Stomach smooth muscle (tissue), 2 donors: ENCODE measurements at regions not wholly inside any gene's neighbourhood (a gene's known extent, or its start where the extent isn't known, plus 50 kb on each side); places are given as distances from the start of the nearest gene placed in this dataset.
"Not testable (repeated sequence)": the region's sequence is repeated elsewhere in the genome, so short reads cannot be mapped to it uniquely, and the experiment has no call there.

ENCODE experiments used
- H3K27ac ChIP-seq: one replicate; pipeline ENCODE4 v1.7.0; 2013; ENCODE audit warnings: mild to moderate bottlenecking, low read length, inconsistent platforms
- H3K27me3 ChIP-seq, 2 donors: one replicate each; pipeline ENCODE4 v1.7.0; 2013; ENCODE audit warnings: low read length in 2 of 2; ENCODE audit not compliant: insufficient read depth in 2 of 2, control insufficient read depth in 1 of 2
- H3K36me3 ChIP-seq, 2 donors: one replicate each; pipeline ENCODE4 v1.7.0; 2013; ENCODE audit warnings: low read length in 2 of 2; ENCODE audit not compliant: control insufficient read depth in 2 of 2, insufficient read depth in 2 of 2
- H3K4me1 ChIP-seq: one replicate; pipeline ENCODE4 v1.7.0; 2013; ENCODE audit warnings: low read length; ENCODE audit not compliant: control insufficient read depth, insufficient read depth
- H3K4me3 ChIP-seq, 2 donors: one replicate each; pipeline ENCODE4 v1.7.0; 2013; ENCODE audit warnings: low read length in 2 of 2
- H3K9ac ChIP-seq, 2 donors: one replicate each; pipeline ENCODE4 v1.7.0; 2013; ENCODE audit warnings: low read length in 2 of 2, mild to moderate bottlenecking in 1 of 2
- H3K9me3 ChIP-seq, 2 donors: one replicate each; pipeline ENCODE4 v1.7.0; 2013; ENCODE audit warnings: low read length in 2 of 2; ENCODE audit not compliant: control insufficient read depth in 2 of 2
- donor health status: healthy.
- donor health status: Pancreatic carcinoma.

- Histone ChIP-seq H3K27ac (no peak overlapping the region), H3K27me3 (no peaks in the 10 kb centered on the region), H3K9ac (no peak overlapping the region), H3K4me3 (no peak overlapping the region), H3K9me3 (no peaks in the 10 kb centered on the region), H3K36me3 (no peaks in the 10 kb centered on the region), H3K4me1 (no peaks in the 10 kb centered on the region)
Observed at GRCh38 chr11:81804858-81805257, 928.8 kb downstream of the FAM181B start.

- Histone ChIP-seq H3K9me3 (no peaks in the 10 kb centered on the region), H3K9ac (no peak overlapping the region), H3K4me1 (no peaks in the 10 kb centered on the region), H3K4me3 (no peak overlapping the region), H3K36me3 (no peaks in the 10 kb centered on the region), H3K27ac (no peak overlapping the region), H3K27me3 (no peaks in the 10 kb centered on the region)
Observed at GRCh38 chr11:81802591-81802990, 931.1 kb downstream of the FAM181B start.

DNA sequence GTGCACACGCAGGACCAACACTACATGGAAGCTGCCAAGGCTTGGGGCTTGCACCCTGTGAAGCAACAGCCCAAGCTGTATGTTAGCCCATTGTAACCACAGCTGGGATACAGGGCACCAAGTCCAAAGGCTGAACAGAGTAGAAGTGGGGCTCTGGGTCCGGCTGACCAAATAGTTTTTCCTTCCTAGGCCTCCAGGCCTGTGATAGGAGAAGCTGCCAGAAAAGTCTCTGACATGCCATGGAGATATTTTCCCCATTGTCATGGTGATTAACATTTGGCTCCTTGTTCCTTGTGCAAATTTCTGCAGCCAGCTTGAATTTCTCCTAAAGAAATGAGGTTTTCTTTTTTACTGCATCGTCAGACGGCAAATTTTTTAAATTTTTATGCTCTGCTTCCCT, 941.2 kb downstream of the FAM181B start:
- Histone ChIP-seq H3K27me3 (no peaks in the 10 kb centered on the region), H3K27ac (no peak overlapping the region), H3K9ac (no peak overlapping the region), H3K4me3 (no peak overlapping the region), H3K4me1 (no peaks in the 10 kb centered on the region), H3K9me3 (no peaks in the 10 kb centered on the region), H3K36me3 (no peaks in the 10 kb centered on the region)

DNA sequence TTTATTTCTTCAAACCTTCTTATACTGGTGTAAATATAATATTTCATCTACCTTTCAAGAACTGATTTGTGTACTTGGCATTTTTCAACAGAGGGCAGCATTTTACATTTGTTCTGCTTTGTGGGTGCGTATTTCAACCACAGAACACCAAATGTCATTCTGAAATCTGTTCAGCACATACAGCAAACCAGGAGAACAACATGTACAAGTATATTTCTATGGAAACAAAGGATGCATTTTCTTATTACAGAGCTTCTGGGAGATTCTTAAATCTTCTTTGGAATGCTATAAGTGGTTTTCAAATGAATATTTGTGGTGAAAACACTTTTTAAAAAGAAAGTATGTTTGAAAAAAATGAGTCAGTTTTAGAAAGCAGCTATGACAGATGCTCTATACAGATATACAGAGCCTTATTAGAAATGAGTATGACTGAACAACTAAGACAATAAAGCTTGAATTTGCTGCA, 946.0 kb downstream of the FAM181B start:
- no peaks in the 10 kb centered on the region for H3K4me1 ChIP-seq
- no peak overlapping the region for H3K27ac ChIP-seq
- H3K36me3 ChIP-seq = no peaks in the 10 kb centered on the region
- H3K9me3 ChIP-seq = no peaks in the 10 kb centered on the region
- no peak overlapping the region for H3K9ac ChIP-seq
- H3K4me3 ChIP-seq = no peak overlapping the region
- H3K27me3 ChIP-seq = no peaks in the 10 kb centered on the region

- H3K4me3 ChIP-seq = no peak overlapping the region
- H3K4me1 ChIP-seq = no peaks in the 10 kb centered on the region
- H3K9me3 ChIP-seq = no peaks in the 10 kb centered on the region
- no peaks in the 10 kb centered on the region for H3K27me3 ChIP-seq
- no peak overlapping the region for H3K27ac ChIP-seq
- no peaks in the 10 kb centered on the region for H3K36me3 ChIP-seq
- H3K9ac ChIP-seq = no peak overlapping the region
Observed at GRCh38 chr11:81772166-81772565, 961.5 kb downstream of the FAM181B start.

DNA sequence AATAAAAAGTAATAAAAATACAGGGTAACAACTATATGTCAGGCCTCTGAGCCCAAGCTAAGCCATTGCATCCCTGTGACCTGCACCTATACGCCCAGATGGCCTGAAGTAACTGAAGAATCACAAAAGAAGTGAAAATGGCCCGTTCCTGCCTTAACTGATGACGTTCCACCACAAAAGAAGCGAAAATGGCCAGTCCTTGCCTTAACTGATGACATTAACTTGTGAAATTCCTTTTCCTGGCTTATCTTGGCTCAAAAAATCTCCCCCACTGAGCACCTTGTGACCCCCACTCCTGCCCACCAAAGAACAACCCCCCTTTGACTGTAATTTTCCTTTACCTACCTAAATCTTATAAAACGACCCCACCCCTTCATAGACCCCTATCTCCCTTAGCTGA, 963.8 kb downstream of the FAM181B start:
- not testable (repeated sequence) for H3K9me3 ChIP-seq

DNA sequence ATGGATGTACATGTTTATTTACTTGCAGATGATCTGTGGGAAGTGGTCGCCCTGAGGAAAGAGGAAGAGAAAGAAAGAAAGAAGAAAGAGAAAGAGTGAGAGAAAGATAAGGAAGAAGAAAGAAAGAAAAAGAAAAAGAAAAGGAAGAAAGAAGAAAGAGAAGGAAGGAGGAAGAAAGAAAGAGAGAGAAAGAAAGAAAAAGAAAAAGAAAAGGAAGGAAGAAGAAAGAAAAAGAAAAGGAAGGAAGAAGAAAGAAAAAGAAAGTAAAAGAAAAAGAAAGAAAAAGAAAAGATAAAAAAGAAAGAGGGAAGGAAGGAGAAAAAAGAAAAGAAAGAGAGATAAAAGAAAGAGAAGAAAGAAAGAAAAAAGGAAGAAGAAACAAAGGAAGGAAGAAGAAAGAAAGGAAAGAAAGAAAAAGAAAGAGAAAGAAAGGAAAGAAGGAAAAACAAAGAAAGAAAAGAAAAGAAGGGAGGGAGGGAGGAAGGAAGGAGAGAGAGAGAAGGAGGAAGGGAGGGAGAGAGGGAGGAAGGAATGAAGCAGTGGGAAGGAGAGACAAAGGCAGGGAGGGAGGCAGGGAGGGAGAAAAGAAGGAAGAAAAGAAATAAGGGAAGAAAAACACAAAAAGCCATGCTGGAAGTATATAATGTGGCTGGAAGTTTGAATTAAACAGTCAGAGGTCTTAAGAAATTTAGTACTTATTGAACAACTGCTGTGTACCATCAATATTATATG, 976.6 kb downstream of the FAM181B start:
- no peak overlapping the region for H3K4me3 ChIP-seq
- H3K27ac ChIP-seq = no peak overlapping the region
- H3K27me3 ChIP-seq = no peaks in the 10 kb centered on the region
- H3K9ac ChIP-seq = no peak overlapping the region
- H3K4me1 ChIP-seq = no peaks in the 10 kb centered on the region
- H3K36me3 ChIP-seq = no peaks in the 10 kb centered on the region
- no peaks in the 10 kb centered on the region for H3K9me3 ChIP-seq

More for the DNA sequence above, 963.8 kb downstream of the FAM181B start:
- H3K4me1 ChIP-seq, H3K27me3 ChIP-seq, H3K9ac ChIP-seq, H3K36me3 ChIP-seq, H3K4me3 ChIP-seq, H3K27ac ChIP-seq: not testable (repeated sequence)

DNA sequence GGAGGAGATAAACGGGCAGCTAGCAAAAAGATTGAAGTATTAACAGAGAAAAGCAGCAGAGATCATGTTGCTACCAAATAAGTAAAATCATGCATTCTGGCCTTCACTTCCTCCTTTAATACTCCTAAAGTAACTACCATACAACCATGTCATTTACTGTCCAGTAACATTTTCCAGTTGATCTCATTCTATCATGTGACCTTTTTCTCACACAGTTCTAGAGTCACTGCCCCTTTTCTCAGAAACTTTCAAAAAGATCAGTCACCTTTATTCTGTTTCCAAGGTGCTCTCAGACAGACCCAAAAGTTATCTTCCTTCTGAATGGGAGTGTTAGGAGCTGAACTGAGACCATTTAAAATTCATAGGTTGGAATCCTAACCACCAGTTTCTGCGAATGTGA, 984.4 kb downstream of the FAM181B start:
- Histone ChIP-seq H3K4me1 (no peaks in the 10 kb centered on the region), H3K27ac (no peak overlapping the region), H3K4me3 (no peak overlapping the region), H3K9ac (no peak overlapping the region), H3K36me3 (no peaks in the 10 kb centered on the region), H3K27me3 (no peaks in the 10 kb centered on the region), H3K9me3 (no peaks in the 10 kb centered on the region)

DNA sequence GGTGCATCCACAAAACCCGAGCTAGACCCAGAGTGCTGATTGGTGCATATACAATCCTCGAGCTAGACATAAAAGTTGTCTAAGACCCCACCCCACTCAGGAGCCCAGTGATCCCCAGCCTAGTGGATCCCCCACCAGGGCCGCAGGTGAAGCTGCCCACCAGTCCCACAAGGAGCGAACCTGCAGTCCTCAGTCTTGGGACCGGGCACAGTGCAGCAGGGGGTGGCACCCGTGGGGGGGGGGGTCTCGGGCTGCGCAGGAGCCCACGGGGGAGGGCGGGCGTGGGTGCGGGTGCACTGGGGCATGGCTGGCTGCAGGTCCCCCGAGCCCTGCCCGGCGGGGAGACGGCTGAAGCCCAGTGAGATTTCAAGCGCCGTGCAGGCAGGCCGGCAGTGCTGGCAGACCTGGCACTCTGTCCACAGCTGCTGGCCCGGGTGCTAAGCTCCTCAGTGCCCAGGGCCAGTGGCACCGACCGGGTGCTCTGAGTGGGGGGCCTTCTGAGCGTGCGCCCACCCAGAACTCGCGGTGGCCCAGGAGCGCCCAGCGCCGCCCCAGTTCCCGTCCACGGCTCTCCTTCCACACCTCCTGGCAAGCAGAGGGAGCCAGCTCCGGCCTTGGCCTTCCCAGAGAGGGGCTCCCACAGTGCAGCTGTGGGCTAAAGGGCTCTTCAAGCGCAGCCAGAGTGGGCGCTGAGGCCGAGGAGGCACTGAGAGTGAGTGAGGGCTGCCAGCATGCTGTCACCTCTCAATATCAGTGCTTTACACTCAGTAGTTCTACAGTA, 989.1 kb downstream of the FAM181B start:
- Histone ChIP-seq H3K9me3 (no peaks in the 10 kb centered on the region), H3K4me3 (no peak overlapping the region), H3K4me1 (no peaks in the 10 kb centered on the region), H3K9ac (no peak overlapping the region), H3K36me3 (no peaks in the 10 kb centered on the region), H3K27me3 (no peaks in the 10 kb centered on the region), H3K27ac (no peak overlapping the region)

DNA sequence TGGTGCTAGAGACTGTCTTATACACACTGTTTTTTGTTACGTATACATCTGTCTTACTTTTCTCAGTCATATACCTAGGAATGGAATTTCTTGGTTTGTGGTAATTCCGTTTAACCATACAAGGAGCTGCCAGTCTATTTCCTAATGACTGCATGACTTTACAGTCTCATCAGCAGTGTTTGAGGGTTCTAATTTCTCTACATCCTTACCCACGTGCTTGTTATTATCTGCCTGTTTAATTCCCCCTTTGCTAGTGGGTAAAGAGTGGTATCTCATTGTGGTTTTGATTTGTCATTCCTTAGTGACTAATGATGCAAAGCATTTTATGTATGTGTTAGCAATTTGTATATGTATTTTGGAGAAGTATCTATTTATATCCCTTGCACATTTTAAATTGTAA, 1008.0 kb downstream of the FAM181B start:
- Histone ChIP-seq H3K9ac (no peak overlapping the region), H3K4me1 (no peaks in the 10 kb centered on the region), H3K27ac (no peak overlapping the region), H3K9me3 (peaks cover 0 to 2% of the 10 kb centered on the region in 2 donors), H3K36me3 (no peaks in the 10 kb centered on the region), H3K4me3 (no peak overlapping the region), H3K27me3 (no peaks in the 10 kb centered on the region)

DNA sequence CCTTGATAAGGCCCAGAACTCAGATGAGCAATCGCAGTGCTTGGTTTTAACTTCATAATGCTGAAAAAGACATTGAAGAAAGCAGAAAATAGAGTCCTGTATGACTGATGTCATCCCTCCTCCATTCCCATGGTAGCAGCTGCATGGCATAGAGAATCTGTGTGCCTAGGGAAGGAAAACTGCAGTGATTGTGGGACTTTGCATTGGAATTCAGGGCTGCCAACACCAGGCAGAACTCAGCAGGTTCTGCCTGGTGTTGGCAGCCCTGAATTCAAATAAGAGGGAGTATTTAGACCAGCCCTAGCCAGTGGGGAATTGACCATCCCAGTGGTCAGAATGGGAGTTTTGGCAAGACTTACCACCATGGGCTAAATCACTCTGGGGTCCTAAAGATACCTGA, 1016.0 kb downstream of the FAM181B start:
- Histone ChIP-seq H3K9ac (no peak overlapping the region), H3K27me3 (no peaks in the 10 kb centered on the region), H3K4me1 (no peaks in the 10 kb centered on the region), H3K4me3 (no peak overlapping the region), H3K27ac (no peak overlapping the region), H3K36me3 (no peaks in the 10 kb centered on the region), H3K9me3 (no peaks in the 10 kb centered on the region)
